ENCODE measurements at regions not wholly inside any gene's neighbourhood (a gene's known extent, or its start where the extent isn't known, plus 50 kb on each side); places are given as distances from the start of the nearest gene placed in this dataset.

GRCh38 chr4:152202415-152202814 lies 333.5 kb downstream of the FBXW7 start:
- Histone ChIP-seq H4K20me1 (ENCODE audit: insufficient read depth, low read length) (no peaks in the 10 kb centered on the region), H3K9ac (ENCODE audit: insufficient read depth, low read length, poor library complexity, severe bottlenecking) (no peak overlapping the region), H3K79me2 (ENCODE audit: insufficient read depth, low read length) (no peaks in the 10 kb centered on the region), H3K27ac (ENCODE audit: low read depth in 1 of 2, low read length in 2 of 2) (no peak overlapping the region), H3K4me3 (replicated peaks in 1 of 3; ENCODE audit: low read depth in 2 of 3, low read length in 3 of 3) (no peak overlapping the region), H3K36me3 (replicated peaks in 1 of 2; ENCODE audit: control insufficient read depth in 1 of 2, insufficient read depth in 2 of 2, low read length in 2 of 2) (no peaks in the 10 kb centered on the region), H3K9me3 (replicated peaks in 1 of 2; ENCODE audit: control insufficient read depth in 1 of 2, insufficient read depth in 1 of 2, low read length in 2 of 2) (no peaks in the 10 kb centered on the region), H2AFZ (ENCODE audit: insufficient read depth, low read depth, low read length, poor library complexity, severe bottlenecking) (no peak overlapping the region), H3K27me3 (ENCODE audit: control insufficient read depth in 2 of 2, insufficient read depth in 2 of 2, low read length in 2 of 2) (no peaks in the 10 kb centered on the region), H3K4me1 (ENCODE audit: control insufficient read depth in 1 of 2, insufficient read depth in 2 of 2, low read length in 2 of 2) (no peaks in the 10 kb centered on the region), H3K4me2 (replicated peaks; ENCODE audit: extremely low read depth, low read length, poor library complexity, severe bottlenecking) (no peak overlapping the region)
- Mint-ChIP-seq H3K36me3 (no peaks in the 10 kb centered on the region), H3K27me3 (ENCODE audit: low read depth in 3 of 3) (peaks cover 1 to 6% (median 3%) of the 10 kb centered on the region in 3 donors), H3K4me3 (no peak overlapping the region), H3K4me1 (no peaks in the 10 kb centered on the region), H3K9me3 (peaks cover 0 to 4% (median 0%) of the 10 kb centered on the region in 7 donors), H3K27ac (no peak overlapping the region)
- no CpG with 5 or more reads among the region's 3 CpGs for WGBS (ENCODE audit: insufficient coverage)
- no peak for DNase-seq
- no peak for TF ChIP-seq CTCF (IDR thresholded peaks at IDR 0.05)
- intact Hi-C loops (cut with micrococcal nuclease): no loop called here

GRCh38 chr4:152200511-152201333 lies 335.2 kb downstream of the FBXW7 start:
- 92% methylated on average over 2 of the region's 7 CpGs for WGBS (ENCODE audit: insufficient coverage)
- Histone ChIP-seq H3K27ac (ENCODE audit: low read depth in 1 of 2, low read length in 2 of 2) (no peak overlapping the region), H3K4me1 (ENCODE audit: control insufficient read depth in 1 of 2, insufficient read depth in 2 of 2, low read length in 2 of 2) (no peaks in the 10 kb centered on the region), H3K4me3 (replicated peaks in 1 of 3; ENCODE audit: low read depth in 2 of 3, low read length in 3 of 3) (no peak overlapping the region), H2AFZ (ENCODE audit: insufficient read depth, low read depth, low read length, poor library complexity, severe bottlenecking) (no peak overlapping the region), H4K20me1 (ENCODE audit: insufficient read depth, low read length) (no peaks in the 10 kb centered on the region), H3K79me2 (ENCODE audit: insufficient read depth, low read length) (no peaks in the 10 kb centered on the region), H3K4me2 (replicated peaks; ENCODE audit: extremely low read depth, low read length, poor library complexity, severe bottlenecking) (no peak overlapping the region), H3K27me3 (ENCODE audit: control insufficient read depth in 2 of 2, insufficient read depth in 2 of 2, low read length in 2 of 2) (no peaks in the 10 kb centered on the region), H3K36me3 (replicated peaks in 1 of 2; ENCODE audit: control insufficient read depth in 1 of 2, insufficient read depth in 2 of 2, low read length in 2 of 2) (no peaks in the 10 kb centered on the region), H3K9me3 (replicated peaks in 1 of 2; ENCODE audit: control insufficient read depth in 1 of 2, insufficient read depth in 1 of 2, low read length in 2 of 2) (no peaks in the 10 kb centered on the region), H3K9ac (ENCODE audit: insufficient read depth, low read length, poor library complexity, severe bottlenecking) (no peak overlapping the region)
- no peaks in the 10 kb centered on the region for H3K4me1 Mint-ChIP-seq
- intact Hi-C loops (cut with micrococcal nuclease): no loop called here
- H3K4me3 Mint-ChIP-seq: no peak overlapping the region
- DNase-seq: no peak
- TF ChIP-seq CTCF (IDR thresholded peaks at IDR 0.05): no peak
- H3K27me3 Mint-ChIP-seq (ENCODE audit: low read depth in 3 of 3): peaks cover 1 to 8% (median 2%) of the 10 kb centered on the region in 3 donors
- H3K9me3 Mint-ChIP-seq: peaks cover 0 to 3% (median 0%) of the 10 kb centered on the region in 7 donors
- no peak overlapping the region for H3K27ac Mint-ChIP-seq
- H3K36me3 Mint-ChIP-seq: no peaks in the 10 kb centered on the region

Measured in CD14-positive monocyte (primary cell).